B cell (primary cell): ENCODE measurements at regions not wholly inside any gene's neighbourhood (a gene's known extent, or its start where the extent isn't known, plus 50 kb on each side); places are given as distances from the start of the nearest gene placed in this dataset.

ENCODE experiments used
- ATAC-seq: fragments of 200-7000 bp; cut with Tn5 transposase; one replicate; pipeline ENCODE4 v1.10.0; 2021; ENCODE audit warnings: low read depth, mild to moderate bottlenecking, moderate number of reproducible peaks, moderate library complexity
- CTCF ChIA-PET: fragments of 350-600 bp; sonication (Branson Sonifier 250); formaldehyde crosslinking; loops from one replicate; lab custom pipeline; 2021; ENCODE audit warnings: antibody characterized with exemption, inconsistent platforms; lab: Charles Lee
- POLR2A ChIA-PET: fragments of 350-600 bp; sonication (Branson Sonifier 250); formaldehyde crosslinking; loops from one replicate; lab custom pipeline; 2021; ENCODE audit warnings: antibody characterized with exemption; lab: Charles Lee
- DNase-seq: peaks from one replicate; pipeline ENCODE4 v3.0.0; 2013
- H2AFZ ChIP-seq: 2 replicates; pipeline ENCODE4 v1.6.1; 2012; ENCODE audit warnings: mild to moderate bottlenecking, low read depth, low read length; ENCODE audit not compliant: insufficient read depth, poor library complexity, severe bottlenecking
- H3K27ac ChIP-seq, 2 donors: 1 replicate in 1 of 2; 2 replicates in 1 of 2; pipeline ENCODE4 v1.5.1; 2012 to 2013; ENCODE audit warnings: low read length in 2 of 2, mild to moderate bottlenecking in 2 of 2, moderate library complexity in 1 of 2
- H3K27me3 ChIP-seq, 4 experiments: fragments of 200-600 bp in 1 of 4; sonication (generic) in 1 of 4; replicated peaks in 1 of 4; 1 replicate in 2 of 4; 2 replicates in 2 of 4; pipeline versions ENCODE4 v1.6.1 to v1.7.0; 2013 to 2016; ENCODE audit warnings: low read length in 3 of 4, mild to moderate bottlenecking in 2 of 4, mixed read lengths in 1 of 4, moderate library complexity in 1 of 4; ENCODE audit not compliant: insufficient read depth in 4 of 4, control insufficient read depth in 3 of 4; ENCODE audit errors: control extremely low read depth in 1 of 4
- H3K36me3 ChIP-seq, 2 experiments: replicated peaks in 1 of 2; 1 replicate in 1 of 2; 2 replicates in 1 of 2; pipeline versions ENCODE4 v1.6.1 to v1.7.1; 2013; ENCODE audit warnings: low read length in 1 of 2; ENCODE audit not compliant: insufficient read depth in 2 of 2, control insufficient read depth in 1 of 2; ENCODE audit errors: control extremely low read depth in 1 of 2, extremely low read depth in 1 of 2
- H3K4me1 ChIP-seq, 2 donors: fragments of 200-600 bp in 1 of 2; sonication (generic) in 1 of 2; 1 replicate in 1 of 2; 2 replicates in 1 of 2; pipeline versions ENCODE4 v1.5.1 to v1.6.1; 2013 to 2017; ENCODE audit warnings: low read length in 2 of 2; ENCODE audit not compliant: control insufficient read depth in 2 of 2, insufficient read depth in 2 of 2
- H3K4me2 ChIP-seq: replicated peaks from 2 replicates; pipeline ENCODE3; 2012; ENCODE audit warnings: mild to moderate bottlenecking, low read depth, low read length; ENCODE audit not compliant: poor library complexity, severe bottlenecking
- H3K4me3 ChIP-seq, 5 experiments: fragments of 200-600 bp in 1 of 5; sonication (generic) in 1 of 5; 1 replicate in 3 of 5; 2 replicates in 2 of 5; pipeline versions ENCODE4 v1.5.1 to v1.7.0; 2011 to 2016; ENCODE audit warnings: low read length in 4 of 5, mild to moderate bottlenecking in 4 of 5, low read depth in 2 of 5, control low read depth in 1 of 5, moderate library complexity in 1 of 5; ENCODE audit not compliant: insufficient read depth in 1 of 5; ENCODE audit errors: control extremely low read depth in 1 of 5, extremely low read depth in 1 of 5
- H3K79me2 ChIP-seq: fragments of 200-600 bp; sonication (generic); one replicate; pipeline ENCODE4 v1.6.0; 2016; ENCODE audit warnings: low read length; ENCODE audit not compliant: control insufficient read depth, insufficient read depth
- H3K9ac ChIP-seq: fragments of 200-600 bp; sonication (generic); 2 replicates; pipeline ENCODE4 v1.6.1; 2017; ENCODE audit warnings: mild to moderate bottlenecking, low read length, moderate library complexity
- H3K9me3 ChIP-seq, 3 donors: one replicate each; pipeline versions ENCODE4 v1.6.1 to v1.7.1; 2013; ENCODE audit warnings: low read length in 2 of 3; ENCODE audit not compliant: control insufficient read depth in 2 of 3, insufficient read depth in 1 of 3; ENCODE audit errors: control extremely low read depth in 1 of 3
- H4K20me1 ChIP-seq: 2 replicates; pipeline ENCODE4 v1.6.0; 2012; ENCODE audit warnings: mild to moderate bottlenecking, low read length; ENCODE audit not compliant: insufficient read depth, control insufficient read depth, poor library complexity, severe bottlenecking
- H3K27ac Mint-ChIP-seq: one replicate; pipeline ENCODE4 v1.8.0; 2021; ENCODE audit warnings: mixed read lengths
- H3K27me3 Mint-ChIP-seq: one replicate; pipeline ENCODE4 v1.8.0; 2021; ENCODE audit warnings: mixed read lengths
- H3K4me1 Mint-ChIP-seq: one replicate; pipeline ENCODE4 v1.8.0; 2021; ENCODE audit warnings: mixed read lengths
- H3K4me3 Mint-ChIP-seq: one replicate; pipeline ENCODE4 v1.8.0; 2021; ENCODE audit warnings: mixed read lengths
- H3K9me3 Mint-ChIP-seq: one replicate; pipeline ENCODE4 v1.8.0; 2022; ENCODE audit warnings: mixed read lengths; ENCODE audit not compliant: insufficient read depth
- CTCF ChIP-seq: fragments of 200-600 bp; IDR thresholded peaks from one replicate; pipeline ENCODE4 v1.8.0; 2022; ENCODE audit warnings: antibody characterized with exemption, mild to moderate bottlenecking
- EZH2 ChIP-seq: IDR thresholded peaks from 2 replicates; pipeline ENCODE4 v1.6.1; 2012; ENCODE audit warnings: borderline replicate concordance, low read depth, mild to moderate bottlenecking, moderate library complexity, low read length; ENCODE audit not compliant: insufficient read depth, poor library complexity, severe bottlenecking
- WGBS: methylation state at CpG from one replicate; pipeline ENCODE4 v1.1.5; 2013; ENCODE audit warnings: missing lambda C conversion rate; ENCODE audit not compliant: insufficient coverage; 5-methylcytosine and 5-hydroxymethylcytosine counted together
- intact Hi-C: fragments of 100-400 bp; cut with micrococcal nuclease; formaldehyde crosslinking; loops from one replicate; pipeline ENCODE4 v1.10.0; 2022

GRCh38 chr5:30385754-30386153 lies 807.7 kb upstream of the CDH6 start:
- intact Hi-C loops: no loop called here
- H3K36me3 ChIP-seq: no peaks in the 10 kb centered on the region
- H3K27me3 Mint-ChIP-seq: no peaks in the 10 kb centered on the region
- DNase-seq (no peak), ATAC-seq (no peak)
- no CpG with 5 or more reads among the region's 2 CpGs for WGBS
- H3K79me2 ChIP-seq: no peaks in the 10 kb centered on the region
- H3K9me3 Mint-ChIP-seq: peaks cover 6% of the 10 kb centered on the region
- H3K4me1 ChIP-seq: no peaks in the 10 kb centered on the region
- H3K27ac Mint-ChIP-seq: no peak overlapping the region
- ChIA-PET POLR2A (no interaction called here), CTCF (no interaction called here)
- H3K4me2 ChIP-seq: no peak overlapping the region
- H3K27me3 ChIP-seq: no peaks in the 10 kb centered on the region
- H3K9ac ChIP-seq: no peak overlapping the region
- H3K27ac ChIP-seq: no peak overlapping the region
- no peaks in the 10 kb centered on the region for H4K20me1 ChIP-seq
- no peak overlapping the region for H3K4me3 Mint-ChIP-seq
- H2AFZ ChIP-seq: no peak overlapping the region
- H3K9me3 ChIP-seq: peaks cover 0 to 4% (median 0%) of the 10 kb centered on the region in 3 donors
- TF ChIP-seq CTCF (no peak), EZH2 (no peak)
- no peak overlapping the region for H3K4me3 ChIP-seq
- H3K4me1 Mint-ChIP-seq: no peaks in the 10 kb centered on the region

GRCh38 chr5:30384171-30384570 lies 809.3 kb upstream of the CDH6 start:
- Histone ChIP-seq H3K4me1 (no peaks in the 10 kb centered on the region), H3K27me3 (no peaks in the 10 kb centered on the region), H3K27ac (no peak overlapping the region), H3K9ac (no peak overlapping the region), H3K9me3 (peaks cover 0 to 4% (median 0%) of the 10 kb centered on the region in 3 donors), H3K79me2 (no peaks in the 10 kb centered on the region), H2AFZ (no peak overlapping the region), H3K4me2 (no peak overlapping the region), H3K36me3 (no peaks in the 10 kb centered on the region), H3K4me3 (no peak overlapping the region), H4K20me1 (no peaks in the 10 kb centered on the region)
- CTCF ChIA-PET: no interaction called here
- Mint-ChIP-seq H3K27me3 (no peaks in the 10 kb centered on the region), H3K9me3 (peaks cover 6% of the 10 kb centered on the region), H3K4me3 (no peak overlapping the region), H3K27ac (no peak overlapping the region), H3K4me1 (no peaks in the 10 kb centered on the region)
- no peak for TF ChIP-seq EZH2
- no peak for TF ChIP-seq CTCF
- no CpG with 5 or more reads among the region's 4 CpGs for WGBS
- POLR2A ChIA-PET: no interaction called here
- DNase-seq (no peak), ATAC-seq (no peak)
- intact Hi-C loops: no loop called here
